Karpas-422 (cell line): ENCODE measurements at regions not wholly inside any gene's neighbourhood (a gene's known extent, or its start where the extent isn't known, plus 50 kb on each side); places are given as distances from the start of the nearest gene placed in this dataset.
"Not testable (repeated sequence)": the region's sequence is repeated elsewhere in the genome, so short reads cannot be mapped to it uniquely, and the experiment has no call there.

Experiments
- DNase-seq: peaks from one replicate; pipeline ENCODE4 v3.0.0-alpha.2; 2015
- H2AFZ ChIP-seq: fragments of 200-600 bp; sonication (generic); 2 replicates; pipeline ENCODE4 v1.6.1; 2014; ENCODE audit warnings: antibody characterized with exemption, low read length, mixed read lengths
- H3K27ac ChIP-seq: fragments of 200-600 bp; sonication (generic); 2 replicates; pipeline ENCODE4 v1.5.1; 2014; ENCODE audit warnings: mild to moderate bottlenecking, low read length, moderate library complexity
- H3K27me3 ChIP-seq: fragments of 200-600 bp; sonication (generic); 2 replicates; pipeline ENCODE4 v1.6.1; 2014; ENCODE audit warnings: low read length, mixed read lengths
- H3K36me3 ChIP-seq: fragments of 200-600 bp; sonication (generic); 2 replicates; pipeline ENCODE4 v1.6.1; 2014; ENCODE audit warnings: low read length, mixed read lengths; ENCODE audit not compliant: insufficient read depth
- H3K4me1 ChIP-seq: fragments of 200-600 bp; sonication (generic); 2 replicates; pipeline ENCODE4 v1.6.1; 2014; ENCODE audit warnings: mild to moderate bottlenecking, low read length, mixed read lengths
- H3K4me2 ChIP-seq: fragments of 200-600 bp; sonication (generic); 2 replicates; pipeline ENCODE4 v1.6.1; 2014; ENCODE audit warnings: low read length, low read depth, mild to moderate bottlenecking; ENCODE audit not compliant: poor library complexity, severe bottlenecking
- H3K4me3 ChIP-seq: fragments of 200-600 bp; sonication (generic); 2 replicates; pipeline ENCODE4 v1.5.1; 2014; ENCODE audit warnings: mild to moderate bottlenecking, antibody characterized with exemption, low read length, mixed read lengths
- H3K79me2 ChIP-seq: fragments of 200-600 bp; sonication (generic); 2 replicates; pipeline ENCODE4 v1.6.1; 2014; ENCODE audit warnings: mild to moderate bottlenecking, low read length, mixed read lengths
- H3K9ac ChIP-seq: fragments of 200-600 bp; sonication (generic); 2 replicates; pipeline ENCODE4 v1.6.0; 2014; ENCODE audit warnings: low read length
- H3K9me2 ChIP-seq: fragments of 200-600 bp; sonication (generic), shearing (Covaris generic); replicated peaks from 2 replicates; pipeline ENCODE4 v1.6.0; 2014; ENCODE audit warnings: mild to moderate bottlenecking, low read length, moderate library complexity; ENCODE audit not compliant: insufficient read depth
- H3K9me3 ChIP-seq: fragments of 300-700, 200-600 bp; sonication (generic); 2 replicates; pipeline ENCODE4 v1.6.1; 2014; ENCODE audit warnings: low read length, mixed read lengths
- H4K20me1 ChIP-seq: fragments of 200-600 bp; sonication (generic); 2 replicates; pipeline ENCODE4 v1.6.1; 2014; ENCODE audit warnings: mild to moderate bottlenecking, antibody characterized with exemption, low read length, low read depth; ENCODE audit not compliant: insufficient read depth

GRCh38 chr21:17118638-17119384 lies 394.0 kb upstream of the CXADR start:
- Histone ChIP-seq H3K36me3 (no peaks in the 10 kb centered on the region), H3K4me3 (no peak overlapping the region), H2AFZ (no peak overlapping the region), H3K4me1 (no peaks in the 10 kb centered on the region), H3K27me3 (no peaks in the 10 kb centered on the region), H3K9me3 (peaks cover 21% of the 10 kb centered on the region), H4K20me1 (no peaks in the 10 kb centered on the region), H3K4me2 (no peak overlapping the region), H3K9ac (no peak overlapping the region), H3K9me2 (no peaks in the 10 kb centered on the region), H3K79me2 (no peaks in the 10 kb centered on the region), H3K27ac (no peak overlapping the region)
- no peak for DNase-seq

GRCh38 chr21:17119466-17120297 lies 393.2 kb upstream of the CXADR start:
- Histone ChIP-seq H3K27me3 (no peaks in the 10 kb centered on the region), H4K20me1 (no peaks in the 10 kb centered on the region), H3K36me3 (no peaks in the 10 kb centered on the region), H3K79me2 (no peaks in the 10 kb centered on the region), H3K4me3 (no peak overlapping the region), H3K4me2 (no peak overlapping the region), H3K9me2 (no peaks in the 10 kb centered on the region), H2AFZ (no peak overlapping the region), H3K9me3 (peaks cover 21% of the 10 kb centered on the region), H3K27ac (no peak overlapping the region), H3K9ac (no peak overlapping the region), H3K4me1 (no peaks in the 10 kb centered on the region)
- DNase-seq: no peak

GRCh38 chr21:17127395-17127794 lies 385.4 kb upstream of the CXADR start:
- H3K27me3 ChIP-seq, H3K9me2 ChIP-seq, H2AFZ ChIP-seq, H3K4me2 ChIP-seq, H3K4me1 ChIP-seq, H3K4me3 ChIP-seq, H3K27ac ChIP-seq, H4K20me1 ChIP-seq, H3K36me3 ChIP-seq, H3K9ac ChIP-seq, H3K79me2 ChIP-seq, DNase-seq: not testable (repeated sequence)
- H3K9me3 ChIP-seq: peaks cover 14% of the 10 kb centered on the region

GRCh38 chr21:17128132-17128531 lies 384.7 kb upstream of the CXADR start:
- no peaks in the 10 kb centered on the region for H4K20me1 ChIP-seq
- H3K36me3 ChIP-seq: no peaks in the 10 kb centered on the region
- no peak overlapping the region for H3K4me3 ChIP-seq
- H2AFZ ChIP-seq: no peak overlapping the region
- H3K27me3 ChIP-seq: no peaks in the 10 kb centered on the region
- no peak overlapping the region for H3K4me2 ChIP-seq
- no peak overlapping the region for H3K27ac ChIP-seq
- H3K4me1 ChIP-seq: no peaks in the 10 kb centered on the region
- H3K9me2 ChIP-seq: no peaks in the 10 kb centered on the region; the same call in 1 of the 2 replicates
- no peaks in the 10 kb centered on the region for H3K79me2 ChIP-seq
- H3K9me3 ChIP-seq: peaks cover 21% of the 10 kb centered on the region
- no peak overlapping the region for H3K9ac ChIP-seq
- DNase-seq: no peak

GRCh38 chr21:17139159-17139558 lies 373.7 kb upstream of the CXADR start:
- not testable (repeated sequence) for H3K36me3 ChIP-seq, H3K4me1 ChIP-seq, H3K9me2 ChIP-seq, H3K27me3 ChIP-seq, H3K4me3 ChIP-seq, H2AFZ ChIP-seq, H3K9ac ChIP-seq, H3K79me2 ChIP-seq, DNase-seq, H3K4me2 ChIP-seq, H4K20me1 ChIP-seq, H3K27ac ChIP-seq
- peaks cover 40% of the 10 kb centered on the region for H3K9me3 ChIP-seq

- no peaks in the 10 kb centered on the region for H3K4me1 ChIP-seq
- H3K27ac ChIP-seq: no peak overlapping the region
- no peaks in the 10 kb centered on the region for H3K36me3 ChIP-seq
- H2AFZ ChIP-seq: no peak overlapping the region
- H4K20me1 ChIP-seq: no peaks in the 10 kb centered on the region
- no peak overlapping the region for H3K4me2 ChIP-seq
- DNase-seq: no peak
- H3K4me3 ChIP-seq: no peak overlapping the region
- no peaks in the 10 kb centered on the region for H3K79me2 ChIP-seq
- H3K9me2 ChIP-seq: no peaks in the 10 kb centered on the region
- peaks cover 34% of the 10 kb centered on the region for H3K9me3 ChIP-seq
- no peak overlapping the region for H3K9ac ChIP-seq
- H3K27me3 ChIP-seq: no peaks in the 10 kb centered on the region
Measured at GRCh38 chr21:17139696-17140095, 373.1 kb upstream of the CXADR start.

GRCh38 chr21:17146426-17146825 lies 366.4 kb upstream of the CXADR start:
- Histone ChIP-seq H3K4me2 (no peak overlapping the region), H3K27me3 (no peaks in the 10 kb centered on the region), H3K79me2 (no peaks in the 10 kb centered on the region), H3K4me3 (no peak overlapping the region), H4K20me1 (no peaks in the 10 kb centered on the region), H3K36me3 (no peaks in the 10 kb centered on the region), H3K27ac (no peak overlapping the region), H3K9me3 (peaks cover 29% of the 10 kb centered on the region), H3K9ac (no peak overlapping the region), H2AFZ (no peak overlapping the region), H3K9me2 (no peaks in the 10 kb centered on the region), H3K4me1 (no peaks in the 10 kb centered on the region)
- DNase-seq: no peak

- Histone ChIP-seq H3K27me3 (no peaks in the 10 kb centered on the region), H4K20me1 (no peaks in the 10 kb centered on the region), H2AFZ (no peak overlapping the region), H3K79me2 (no peaks in the 10 kb centered on the region), H3K9ac (no peak overlapping the region), H3K4me1 (no peaks in the 10 kb centered on the region), H3K4me2 (no peak overlapping the region), H3K27ac (no peak overlapping the region), H3K36me3 (no peaks in the 10 kb centered on the region), H3K9me3 (peaks cover 25% of the 10 kb centered on the region), H3K9me2 (no peaks in the 10 kb centered on the region), H3K4me3 (no peak overlapping the region)
- no peak for DNase-seq
Measured at GRCh38 chr21:17159697-17160096, 353.1 kb upstream of the CXADR start.
